Endothelial cell (in vitro differentiated cells): ENCODE measurements at regions not wholly inside any gene's neighbourhood (a gene's known extent, or its start where the extent isn't known, plus 50 kb on each side); places are given as distances from the start of the nearest gene placed in this dataset.
"Not testable (repeated sequence)": the region's sequence is repeated elsewhere in the genome, so short reads cannot be mapped to it uniquely, and the experiment has no call there.

Source experiments
- DNase-seq: peaks from one replicate; pipeline ENCODE4 v3.0.0; 2021; ENCODE audit warnings: low spot score
- H3K27ac Mint-ChIP-seq: one replicate; pipeline ENCODE4 v1.8.0; 2021; ENCODE audit warnings: mixed read lengths, inconsistent platforms; ENCODE audit not compliant: unreplicated experiment
- H3K27me3 Mint-ChIP-seq: one replicate; pipeline ENCODE4 v1.8.0; 2021; ENCODE audit warnings: mild to moderate bottlenecking, moderate library complexity, mixed read lengths, inconsistent platforms; ENCODE audit not compliant: unreplicated experiment
- H3K36me3 Mint-ChIP-seq: one replicate; pipeline ENCODE4 v1.8.0; 2021; ENCODE audit warnings: mild to moderate bottlenecking, low read depth, mixed read lengths, inconsistent platforms; ENCODE audit not compliant: unreplicated experiment
- H3K4me1 Mint-ChIP-seq: one replicate; pipeline ENCODE4 v1.8.0; 2021; ENCODE audit warnings: mild to moderate bottlenecking, mixed read lengths, inconsistent platforms; ENCODE audit not compliant: unreplicated experiment
- H3K4me3 Mint-ChIP-seq: one replicate; pipeline ENCODE4 v1.8.0; 2021; ENCODE audit warnings: mild to moderate bottlenecking, mixed read lengths, inconsistent platforms; ENCODE audit not compliant: unreplicated experiment
- H3K9me3 Mint-ChIP-seq: one replicate; pipeline ENCODE4 v1.8.0; 2021; ENCODE audit warnings: mixed read lengths, inconsistent platforms; ENCODE audit not compliant: unreplicated experiment
- TF ChIP-seq, protein P1 (sequence below): fragments of 200-600 bp; sonication (generic); IDR thresholded peaks from one replicate; pipeline ENCODE4 v1.5.0; 2021; ENCODE audit warnings: antibody characterized with exemption; ENCODE audit not compliant: unreplicated experiment

DNA sequence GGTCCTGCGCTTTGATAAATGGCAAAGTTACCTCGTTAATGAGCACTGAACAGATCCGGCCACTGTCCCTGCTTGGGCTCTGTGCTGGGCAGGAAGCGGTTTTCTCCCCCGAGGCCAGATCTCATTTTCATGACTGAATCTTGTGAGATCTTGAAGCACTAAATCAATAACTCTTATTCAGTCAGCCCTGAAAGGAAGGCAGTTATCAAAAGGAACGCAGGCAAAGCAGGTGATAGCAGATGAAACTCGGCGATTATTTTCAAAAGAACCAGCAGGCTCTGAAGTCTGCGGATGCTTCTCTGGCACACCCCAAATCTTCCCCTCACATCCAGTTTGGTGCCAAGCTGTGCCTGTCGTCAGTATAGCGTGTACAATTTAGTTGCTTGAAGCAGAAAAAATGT, 228.7 kb downstream of the BAMBI start:
- Mint-ChIP-seq H3K27ac (no peak overlapping the region), H3K4me3 (no peak overlapping the region), H3K9me3 (no peaks in the 10 kb centered on the region), H3K27me3 (no peaks in the 10 kb centered on the region), H3K36me3 (no peaks in the 10 kb centered on the region), H3K4me1 (no peaks in the 10 kb centered on the region)
- TF ChIP-seq, protein P1, sequence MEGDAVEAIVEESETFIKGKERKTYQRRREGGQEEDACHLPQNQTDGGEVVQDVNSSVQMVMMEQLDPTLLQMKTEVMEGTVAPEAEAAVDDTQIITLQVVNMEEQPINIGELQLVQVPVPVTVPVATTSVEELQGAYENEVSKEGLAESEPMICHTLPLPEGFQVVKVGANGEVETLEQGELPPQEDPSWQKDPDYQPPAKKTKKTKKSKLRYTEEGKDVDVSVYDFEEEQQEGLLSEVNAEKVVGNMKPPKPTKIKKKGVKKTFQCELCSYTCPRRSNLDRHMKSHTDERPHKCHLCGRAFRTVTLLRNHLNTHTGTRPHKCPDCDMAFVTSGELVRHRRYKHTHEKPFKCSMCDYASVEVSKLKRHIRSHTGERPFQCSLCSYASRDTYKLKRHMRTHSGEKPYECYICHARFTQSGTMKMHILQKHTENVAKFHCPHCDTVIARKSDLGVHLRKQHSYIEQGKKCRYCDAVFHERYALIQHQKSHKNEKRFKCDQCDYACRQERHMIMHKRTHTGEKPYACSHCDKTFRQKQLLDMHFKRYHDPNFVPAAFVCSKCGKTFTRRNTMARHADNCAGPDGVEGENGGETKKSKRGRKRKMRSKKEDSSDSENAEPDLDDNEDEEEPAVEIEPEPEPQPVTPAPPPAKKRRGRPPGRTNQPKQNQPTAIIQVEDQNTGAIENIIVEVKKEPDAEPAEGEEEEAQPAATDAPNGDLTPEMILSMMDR: no peak
- DNase-seq: no peak

DNA sequence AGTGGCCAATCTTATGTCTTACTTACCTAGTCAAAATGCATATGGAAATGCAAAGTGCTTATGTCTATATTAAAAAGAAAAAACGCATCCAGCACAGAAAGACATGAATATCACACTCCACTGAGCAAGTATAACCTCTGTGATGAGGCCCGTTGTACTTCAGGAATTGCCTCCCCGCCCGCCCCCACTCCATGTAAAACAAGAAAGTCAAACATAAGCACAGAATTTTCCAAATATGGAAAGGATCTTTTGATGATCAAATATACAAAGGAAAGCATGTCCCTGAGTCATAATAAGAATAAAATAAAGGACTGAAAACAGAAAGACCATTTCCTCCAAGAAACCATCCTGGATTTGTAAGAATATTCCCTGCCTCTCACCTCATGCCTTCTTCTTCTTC, 229.1 kb downstream of the BAMBI start:
- DNase-seq: no peak
- Mint-ChIP-seq H3K27ac (no peak overlapping the region), H3K9me3 (no peaks in the 10 kb centered on the region), H3K36me3 (no peaks in the 10 kb centered on the region), H3K27me3 (peaks cover 3% of the 10 kb centered on the region), H3K4me3 (no peak overlapping the region), H3K4me1 (no peaks in the 10 kb centered on the region)
- TF ChIP-seq, protein P1: no peak

DNA sequence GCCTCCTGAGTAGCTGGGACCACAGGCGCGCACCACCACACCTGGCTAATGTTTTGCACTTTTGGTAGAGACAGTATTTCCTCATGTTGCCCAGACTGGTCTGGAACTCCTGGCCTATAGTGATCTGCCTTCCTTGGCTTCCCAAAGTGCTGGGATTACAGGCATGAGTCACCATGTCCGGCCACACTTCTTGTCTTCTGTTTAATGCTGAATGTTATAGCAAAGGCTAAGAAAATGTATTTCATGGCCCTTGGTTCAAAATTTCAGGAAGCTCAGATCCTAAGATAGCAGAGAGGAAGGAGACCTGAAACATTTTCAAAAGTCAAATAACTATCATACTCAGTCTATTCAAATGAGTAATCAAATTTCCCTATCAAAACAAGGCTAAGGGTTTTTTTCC, 229.6 kb downstream of the BAMBI start:
- Mint-ChIP-seq H3K27me3 (peaks cover 5% of the 10 kb centered on the region), H3K36me3 (no peaks in the 10 kb centered on the region), H3K4me3 (no peak overlapping the region), H3K4me1 (no peaks in the 10 kb centered on the region), H3K27ac (no peak overlapping the region), H3K9me3 (no peaks in the 10 kb centered on the region)
- no peak for DNase-seq
- TF ChIP-seq, protein P1: no peak

DNA sequence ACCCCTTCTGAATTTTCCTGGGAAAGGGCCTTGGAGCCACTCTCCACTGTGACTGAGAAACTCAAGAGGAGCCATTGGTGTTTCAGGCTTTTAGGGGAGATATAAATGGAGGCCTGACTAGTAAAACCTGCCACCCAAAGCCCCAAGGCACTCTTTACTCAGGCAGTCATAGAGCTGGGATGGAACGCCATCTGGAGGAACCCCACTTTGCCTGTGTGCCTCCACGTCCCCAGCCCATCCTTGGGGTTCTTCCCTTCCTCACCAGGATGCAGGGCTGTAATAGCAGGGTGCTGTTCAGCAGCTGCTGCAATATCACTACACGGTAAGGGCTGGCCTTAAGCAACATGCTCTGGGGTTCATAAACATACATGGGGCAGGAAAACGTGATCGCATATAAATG, 232.6 kb downstream of the BAMBI start:
- TF ChIP-seq, protein P1: no peak
- Mint-ChIP-seq H3K4me3 (no peak overlapping the region), H3K27ac (no peak overlapping the region), H3K27me3 (peaks cover 5% of the 10 kb centered on the region), H3K9me3 (no peaks in the 10 kb centered on the region), H3K36me3 (no peaks in the 10 kb centered on the region), H3K4me1 (peaks cover 4% of the 10 kb centered on the region)
- no peak for DNase-seq

DNA sequence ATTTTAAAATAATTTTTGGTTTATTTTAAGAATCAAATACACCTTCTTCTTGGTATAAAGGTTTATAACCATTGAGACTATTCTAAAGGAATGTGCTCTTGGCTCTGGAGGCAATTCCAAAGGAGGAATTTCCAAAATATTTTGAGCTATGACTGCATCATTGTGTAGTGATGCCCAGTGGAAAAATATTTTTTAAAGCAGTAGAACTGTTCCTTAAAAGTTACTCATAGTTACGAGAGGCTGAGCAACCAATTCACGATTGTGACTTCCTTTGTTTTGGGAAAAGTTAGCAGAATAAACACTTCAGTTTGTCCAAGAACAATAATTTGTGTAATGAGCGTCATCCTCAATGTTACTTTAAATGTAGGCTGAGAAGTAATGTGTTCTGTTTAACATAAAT, 233.6 kb downstream of the BAMBI start:
- no peak overlapping the region for H3K27ac Mint-ChIP-seq
- TF ChIP-seq, protein P1: no peak
- DNase-seq: no peak
- no peak overlapping the region for H3K4me3 Mint-ChIP-seq
- no peaks in the 10 kb centered on the region for H3K36me3 Mint-ChIP-seq
- peaks cover 5% of the 10 kb centered on the region for H3K27me3 Mint-ChIP-seq
- peaks cover 4% of the 10 kb centered on the region for H3K4me1 Mint-ChIP-seq
- no peaks in the 10 kb centered on the region for H3K9me3 Mint-ChIP-seq

DNA sequence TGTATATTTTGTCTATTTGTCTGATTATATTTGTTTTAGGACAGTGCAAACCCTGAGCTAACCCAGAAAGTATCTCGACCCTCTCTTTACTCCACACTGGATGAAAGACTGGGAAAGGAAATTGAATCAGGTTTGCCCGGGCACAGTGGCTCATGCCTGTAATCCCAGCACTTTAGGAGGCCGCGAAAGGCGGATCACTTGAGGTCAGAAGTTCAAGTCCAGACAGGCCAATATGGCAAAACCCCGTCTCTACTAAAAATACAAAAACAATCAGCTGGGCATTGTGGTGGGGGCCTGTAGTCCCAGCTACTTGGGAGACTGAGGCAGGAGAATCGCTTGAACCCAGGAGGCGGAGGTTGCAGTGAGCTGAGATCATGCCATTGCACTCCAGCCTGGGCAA, 234.2 kb downstream of the BAMBI start:
- not testable (repeated sequence) for H3K4me1 Mint-ChIP-seq, H3K27ac Mint-ChIP-seq, H3K4me3 Mint-ChIP-seq, DNase-seq, H3K9me3 Mint-ChIP-seq, H3K36me3 Mint-ChIP-seq, H3K27me3 Mint-ChIP-seq
